ENCODE measurements at regions not wholly inside any gene's neighbourhood (a gene's known extent, or its start where the extent isn't known, plus 50 kb on each side); places are given as distances from the start of the nearest gene placed in this dataset.

- Histone ChIP-seq H3K36me3 (no peaks in the 10 kb centered on the region), H3K4me1 (no peaks in the 10 kb centered on the region), H3K27ac (no peak overlapping the region), H3K4me3 (replicated peaks in 1 of 3) (no peak overlapping the region), H3K9me3 (no peaks in the 10 kb centered on the region), H3K27me3 (no peaks in the 10 kb centered on the region)
- TF ChIP-seq CTCF (IDR thresholded peaks at IDR 0.05) (no peak), POLR2A (IDR thresholded peaks at IDR 0.05) (no peak)
- no peak for DNase-seq
- intact Hi-C loops (cut with DNase I) = no loop called here
These were observed 570.5 kb downstream of the EPHA7 start for GRCh38 chr6:92848901-92849300.

GRCh38 chr6:92848459-92848858 lies 570.9 kb downstream of the EPHA7 start:
- WGBS, 2 donors = 83 to 84% methylated on average over 4 of the region's 4 CpGs
- no peak for DNase-seq
- TF ChIP-seq POLR2A (IDR thresholded peaks at IDR 0.05) = no peak
- no peak for TF ChIP-seq CTCF (IDR thresholded peaks at IDR 0.05)
- Histone ChIP-seq H3K4me1 (no peaks in the 10 kb centered on the region), H3K9me3 (no peaks in the 10 kb centered on the region), H3K27ac (no peak overlapping the region), H3K36me3 (no peaks in the 10 kb centered on the region), H3K27me3 (no peaks in the 10 kb centered on the region), H3K4me3 (replicated peaks in 1 of 3) (no peak overlapping the region)
- intact Hi-C loops (cut with DNase I) = no loop called here

GRCh38 chr6:92847988-92848387 lies 571.4 kb downstream of the EPHA7 start:
- intact Hi-C loops (cut with DNase I) = no loop called here
- Histone ChIP-seq H3K27ac (no peak overlapping the region), H3K27me3 (no peaks in the 10 kb centered on the region), H3K4me1 (no peaks in the 10 kb centered on the region), H3K9me3 (no peaks in the 10 kb centered on the region), H3K36me3 (no peaks in the 10 kb centered on the region), H3K4me3 (replicated peaks in 1 of 3) (no peak overlapping the region)
- TF ChIP-seq CTCF (IDR thresholded peaks at IDR 0.05) = no peak
- no peak for TF ChIP-seq POLR2A (IDR thresholded peaks at IDR 0.05)
- DNase-seq = no peak

GRCh38 chr6:92840246-92840930 lies 579.0 kb downstream of the EPHA7 start:
- Histone ChIP-seq H3K27ac (no peak overlapping the region), H3K36me3 (no peaks in the 10 kb centered on the region), H3K27me3 (no peaks in the 10 kb centered on the region), H3K4me1 (no peaks in the 10 kb centered on the region), H3K4me3 (replicated peaks in 1 of 3) (no peak overlapping the region), H3K9me3 (no peaks in the 10 kb centered on the region)
- no peak for DNase-seq
- 76 to 77% methylated on average over 4 of the region's 4 CpGs for WGBS, 2 donors
- no peak for TF ChIP-seq CTCF (IDR thresholded peaks at IDR 0.05)
- no peak for TF ChIP-seq POLR2A (IDR thresholded peaks at IDR 0.05)
- intact Hi-C loops (cut with DNase I) = no loop called here

- Histone ChIP-seq H3K27me3 (no peaks in the 10 kb centered on the region), H3K36me3 (no peaks in the 10 kb centered on the region), H3K4me3 (replicated peaks in 1 of 3) (no peak overlapping the region), H3K9me3 (no peaks in the 10 kb centered on the region), H3K4me1 (no peaks in the 10 kb centered on the region), H3K27ac (no peak overlapping the region)
- no peak for TF ChIP-seq POLR2A (IDR thresholded peaks at IDR 0.05)
- WGBS, 2 donors = 95 to 98% methylated on average over 1 of the region's 1 CpG
- DNase-seq = no peak
- intact Hi-C loops (cut with DNase I) = no loop called here
These were observed 590.6 kb downstream of the EPHA7 start for GRCh38 chr6:92828788-92829187.

GRCh38 chr6:92827104-92827503 lies 592.3 kb downstream of the EPHA7 start:
- H3K4me3 ChIP-seq (replicated peaks in 1 of 3) = no peak overlapping the region
- TF ChIP-seq CTCF (IDR thresholded peaks at IDR 0.05) (no peak), POLR2A (IDR thresholded peaks at IDR 0.05) (no peak)
- intact Hi-C loops (cut with DNase I) = no loop called here
- no peaks in the 10 kb centered on the region for H3K9me3 ChIP-seq
- WGBS, 2 donors = 79 to 81% methylated on average over 2 of the region's 2 CpGs
- no peak for DNase-seq
- H3K27me3 ChIP-seq = no peaks in the 10 kb centered on the region
- no peak overlapping the region for H3K27ac ChIP-seq
- H3K4me1 ChIP-seq = no peaks in the 10 kb centered on the region
- no peaks in the 10 kb centered on the region for H3K36me3 ChIP-seq

Measured in thyroid gland (tissue), 4 donors.